ENCODE measurements at regions not wholly inside any gene's neighbourhood (a gene's known extent, or its start where the extent isn't known, plus 50 kb on each side); places are given as distances from the start of the nearest gene placed in this dataset.

GRCh38 chr5:63374085-63374484 is 588.2 kb downstream of the HTR1A start:
- TF ChIP-seq POLR2A (IDR thresholded peaks at IDR 0.05) (no peak), CTCF (IDR thresholded peaks at IDR 0.05) (no peak)
- no peak for ATAC-seq
- Histone ChIP-seq H3K36me3 (no peaks in the 10 kb centered on the region), H3K4me1 (no peaks in the 10 kb centered on the region), H3K27me3 (no peaks in the 10 kb centered on the region), H3K27ac (no peak overlapping the region), H3K9me3 (no peaks in the 10 kb centered on the region), H3K4me3 (no peak overlapping the region)
- DNase-seq = no peak
- intact Hi-C loops (cut with DNase I) = no loop called here

- Histone ChIP-seq H3K4me1 (no peaks in the 10 kb centered on the region), H3K9me3 (no peaks in the 10 kb centered on the region), H3K27ac (no peak overlapping the region), H3K4me3 (no peak overlapping the region), H3K36me3 (no peaks in the 10 kb centered on the region), H3K27me3 (no peaks in the 10 kb centered on the region)
- no peak for ATAC-seq
- intact Hi-C loops (cut with DNase I) = no loop called here
- TF ChIP-seq CTCF (IDR thresholded peaks at IDR 0.05) (no peak), POLR2A (IDR thresholded peaks at IDR 0.05) (no peak)
- 83% methylated on average over 1 of the region's 1 CpG for WGBS (ENCODE audit: insufficient coverage, low coverage, low lambda C conversion rate, missing lambda C conversion rate)
- no peak for DNase-seq
Measured at GRCh38 chr5:63351164-63351563, 611.1 kb downstream of the HTR1A start.

- H3K4me3 ChIP-seq = no peak overlapping the region
- H3K36me3 ChIP-seq = no peaks in the 10 kb centered on the region
- ATAC-seq (no peak), DNase-seq (no peak)
- no peaks in the 10 kb centered on the region for H3K4me1 ChIP-seq
- intact Hi-C loops (cut with DNase I) = no loop called here
- no peak for TF ChIP-seq CTCF (IDR thresholded peaks at IDR 0.05)
- TF ChIP-seq POLR2A (IDR thresholded peaks at IDR 0.05) = no peak
- no peaks in the 10 kb centered on the region for H3K9me3 ChIP-seq
- no peak overlapping the region for H3K27ac ChIP-seq
- H3K27me3 ChIP-seq = no peaks in the 10 kb centered on the region
Measured at GRCh38 chr5:63346451-63346850, 615.8 kb downstream of the HTR1A start.

DNA sequence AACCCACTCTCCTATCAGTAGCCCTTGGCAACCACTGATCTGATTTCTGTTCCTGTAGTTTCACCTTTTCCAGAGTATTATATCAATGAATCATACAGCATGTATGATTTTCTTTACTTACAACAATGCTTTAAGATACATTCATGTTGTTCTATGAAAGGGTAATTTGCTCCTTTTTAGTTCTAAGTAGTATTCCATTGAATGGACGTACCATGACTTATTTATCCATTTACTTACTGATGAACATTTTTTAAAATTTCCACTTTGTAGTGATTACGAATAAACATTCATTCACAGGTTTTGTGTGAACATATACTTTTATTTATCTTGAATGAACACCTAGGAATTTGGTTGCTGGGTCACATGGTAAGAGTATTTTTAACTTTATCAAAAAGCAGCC is 620.8 kb downstream of the HTR1A start:
- ATAC-seq = no peak
- no peaks in the 10 kb centered on the region for H3K36me3 ChIP-seq
- WGBS (ENCODE audit: insufficient coverage, low coverage, low lambda C conversion rate, missing lambda C conversion rate) = 67% methylated on average over 2 of the region's 2 CpGs
- no peaks in the 10 kb centered on the region for H3K9me3 ChIP-seq
- intact Hi-C loops (cut with DNase I) = no loop called here
- no peaks in the 10 kb centered on the region for H3K4me1 ChIP-seq
- H3K27ac ChIP-seq = no peak overlapping the region
- H3K4me3 ChIP-seq = no peak overlapping the region
- no peak for DNase-seq
- H3K27me3 ChIP-seq = no peaks in the 10 kb centered on the region
- TF ChIP-seq POLR2A (IDR thresholded peaks at IDR 0.05) = no peak
- TF ChIP-seq CTCF (IDR thresholded peaks at IDR 0.05) = no peak

DNA sequence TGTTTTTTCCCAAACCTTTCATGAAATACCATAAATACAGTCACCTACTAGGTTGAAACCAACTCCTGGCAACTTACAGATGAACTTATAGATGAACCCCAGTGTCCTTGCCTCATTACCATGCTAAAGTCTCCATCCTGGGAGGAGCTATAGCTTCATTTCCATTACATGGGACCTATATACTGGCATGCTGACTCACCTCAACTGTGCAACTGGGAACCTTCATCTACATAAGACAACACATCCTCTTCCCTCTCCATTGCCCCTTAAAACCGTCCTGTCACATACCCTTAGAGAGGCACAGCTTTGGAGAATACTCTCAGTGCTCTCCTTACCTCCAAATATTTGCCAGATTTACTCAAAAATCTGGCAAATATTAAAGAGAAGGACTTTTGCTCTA is 638.3 kb downstream of the HTR1A start:
- H3K9me3 ChIP-seq = no peaks in the 10 kb centered on the region
- H3K36me3 ChIP-seq = no peaks in the 10 kb centered on the region
- TF ChIP-seq POLR2A (IDR thresholded peaks at IDR 0.05) (no peak), CTCF (IDR thresholded peaks at IDR 0.05) (no peak)
- 60% methylated on average over 1 of the region's 1 CpG for WGBS (ENCODE audit: insufficient coverage, low coverage, low lambda C conversion rate, missing lambda C conversion rate)
- H3K4me1 ChIP-seq = no peaks in the 10 kb centered on the region
- no peak overlapping the region for H3K27ac ChIP-seq
- no peak overlapping the region for H3K4me3 ChIP-seq
- intact Hi-C loops (cut with DNase I) = no loop called here
- no peak for ATAC-seq
- H3K27me3 ChIP-seq = no peaks in the 10 kb centered on the region
- no peak for DNase-seq
